Neural crest cell (in vitro differentiated cells): ENCODE measurements at regions not wholly inside any gene's neighbourhood (a gene's known extent, or its start where the extent isn't known, plus 50 kb on each side); places are given as distances from the start of the nearest gene placed in this dataset.

Experiments used
- DNase-seq: peaks from one replicate; pipeline ENCODE4 v3.0.0; 2021; ENCODE audit warnings: low read depth, mixed read lengths, low spot score
- H3K27ac Mint-ChIP-seq: one replicate; pipeline ENCODE4 v1.8.0; 2021; ENCODE audit warnings: mild to moderate bottlenecking, mixed read lengths; ENCODE audit not compliant: unreplicated experiment
- H3K27me3 Mint-ChIP-seq: 2 replicates; pipeline ENCODE4 v1.8.0; 2021; ENCODE audit warnings: low read depth, mild to moderate bottlenecking, mixed read lengths
- H3K36me3 Mint-ChIP-seq: 2 replicates; pipeline ENCODE4 v1.8.0; 2021; ENCODE audit warnings: low read depth, mild to moderate bottlenecking, mixed read lengths
- H3K4me1 Mint-ChIP-seq: 2 replicates; pipeline ENCODE4 v1.8.0; 2021; ENCODE audit warnings: mixed read lengths
- H3K4me3 Mint-ChIP-seq: one replicate; pipeline ENCODE4 v1.8.0; 2021; ENCODE audit warnings: mild to moderate bottlenecking, mixed read lengths
- H3K9me3 Mint-ChIP-seq: 2 replicates; pipeline ENCODE4 v1.8.0; 2021; ENCODE audit warnings: mixed read lengths
- TF ChIP-seq, protein P1 (sequence below): fragments of 200-600 bp; sonication (generic); conservative IDR thresholded peaks from 2 replicates; pipeline ENCODE4 v1.5.0; 2021; ENCODE audit warnings: antibody characterized with exemption, mild to moderate bottlenecking

DNA sequence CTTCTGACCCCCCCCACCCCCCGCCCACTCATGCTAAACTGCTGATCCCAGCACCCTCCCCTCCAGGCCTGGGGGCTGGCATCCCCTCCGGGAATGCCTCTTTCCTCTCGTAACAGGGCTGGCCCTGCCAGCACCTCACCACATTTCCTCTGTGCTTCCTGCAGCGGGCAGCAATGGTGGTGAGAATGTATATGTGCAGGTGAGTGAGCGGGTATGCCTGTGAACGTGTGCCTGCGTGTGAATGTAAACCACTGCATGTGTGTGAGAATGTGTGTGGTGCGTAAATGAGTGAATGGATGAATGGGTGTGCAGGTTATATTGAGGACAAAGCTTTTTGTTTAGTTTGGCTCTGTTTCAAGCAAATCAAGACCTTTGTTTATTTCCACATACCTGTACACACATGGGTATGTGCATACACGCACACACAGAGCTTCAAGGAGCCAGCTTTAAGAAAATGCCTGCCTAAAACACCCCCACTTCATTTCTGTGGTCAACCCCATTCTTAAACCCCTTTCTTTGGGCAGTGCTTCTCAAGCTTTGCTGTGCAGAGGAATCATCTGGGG lies 95.7 kb upstream of the SHB start:
- H3K9me3 Mint-ChIP-seq = peaks cover 2% of the 10 kb centered on the region
- peaks cover 15% of the 10 kb centered on the region for H3K4me1 Mint-ChIP-seq
- no peak overlapping the region for H3K4me3 Mint-ChIP-seq
- TF ChIP-seq, protein P1, sequence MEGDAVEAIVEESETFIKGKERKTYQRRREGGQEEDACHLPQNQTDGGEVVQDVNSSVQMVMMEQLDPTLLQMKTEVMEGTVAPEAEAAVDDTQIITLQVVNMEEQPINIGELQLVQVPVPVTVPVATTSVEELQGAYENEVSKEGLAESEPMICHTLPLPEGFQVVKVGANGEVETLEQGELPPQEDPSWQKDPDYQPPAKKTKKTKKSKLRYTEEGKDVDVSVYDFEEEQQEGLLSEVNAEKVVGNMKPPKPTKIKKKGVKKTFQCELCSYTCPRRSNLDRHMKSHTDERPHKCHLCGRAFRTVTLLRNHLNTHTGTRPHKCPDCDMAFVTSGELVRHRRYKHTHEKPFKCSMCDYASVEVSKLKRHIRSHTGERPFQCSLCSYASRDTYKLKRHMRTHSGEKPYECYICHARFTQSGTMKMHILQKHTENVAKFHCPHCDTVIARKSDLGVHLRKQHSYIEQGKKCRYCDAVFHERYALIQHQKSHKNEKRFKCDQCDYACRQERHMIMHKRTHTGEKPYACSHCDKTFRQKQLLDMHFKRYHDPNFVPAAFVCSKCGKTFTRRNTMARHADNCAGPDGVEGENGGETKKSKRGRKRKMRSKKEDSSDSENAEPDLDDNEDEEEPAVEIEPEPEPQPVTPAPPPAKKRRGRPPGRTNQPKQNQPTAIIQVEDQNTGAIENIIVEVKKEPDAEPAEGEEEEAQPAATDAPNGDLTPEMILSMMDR = no peak
- H3K36me3 Mint-ChIP-seq = no peaks in the 10 kb centered on the region
- no peaks in the 10 kb centered on the region for H3K27me3 Mint-ChIP-seq
- H3K27ac Mint-ChIP-seq = no peak overlapping the region
- no peak for DNase-seq

DNA sequence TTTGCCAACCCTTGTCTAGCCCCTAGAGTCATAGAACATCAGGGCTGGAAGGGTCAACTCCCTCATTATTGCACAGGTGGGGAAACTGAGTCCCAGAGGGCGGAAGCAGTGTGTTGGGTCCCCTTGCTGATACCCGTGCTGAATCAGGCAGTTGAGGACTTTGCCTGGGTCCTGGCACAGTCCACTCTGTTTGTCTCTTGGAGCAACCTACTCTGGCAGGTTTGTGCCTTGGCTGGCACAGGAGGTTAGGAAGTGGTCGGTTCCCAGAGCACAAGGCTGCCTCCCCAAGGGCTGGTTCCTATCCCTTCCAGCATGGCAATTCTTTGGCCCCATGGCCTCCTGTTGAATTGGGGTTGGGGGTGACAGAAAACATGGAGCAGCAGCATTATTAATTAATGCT lies 94.5 kb upstream of the SHB start:
- H3K4me1 Mint-ChIP-seq = peaks cover 15% of the 10 kb centered on the region
- H3K9me3 Mint-ChIP-seq = no peaks in the 10 kb centered on the region
- TF ChIP-seq, protein P1 = no peak
- H3K4me3 Mint-ChIP-seq = no peak overlapping the region
- DNase-seq = no peak
- no peaks in the 10 kb centered on the region for H3K36me3 Mint-ChIP-seq
- H3K27me3 Mint-ChIP-seq = no peaks in the 10 kb centered on the region
- no peak overlapping the region for H3K27ac Mint-ChIP-seq

DNA sequence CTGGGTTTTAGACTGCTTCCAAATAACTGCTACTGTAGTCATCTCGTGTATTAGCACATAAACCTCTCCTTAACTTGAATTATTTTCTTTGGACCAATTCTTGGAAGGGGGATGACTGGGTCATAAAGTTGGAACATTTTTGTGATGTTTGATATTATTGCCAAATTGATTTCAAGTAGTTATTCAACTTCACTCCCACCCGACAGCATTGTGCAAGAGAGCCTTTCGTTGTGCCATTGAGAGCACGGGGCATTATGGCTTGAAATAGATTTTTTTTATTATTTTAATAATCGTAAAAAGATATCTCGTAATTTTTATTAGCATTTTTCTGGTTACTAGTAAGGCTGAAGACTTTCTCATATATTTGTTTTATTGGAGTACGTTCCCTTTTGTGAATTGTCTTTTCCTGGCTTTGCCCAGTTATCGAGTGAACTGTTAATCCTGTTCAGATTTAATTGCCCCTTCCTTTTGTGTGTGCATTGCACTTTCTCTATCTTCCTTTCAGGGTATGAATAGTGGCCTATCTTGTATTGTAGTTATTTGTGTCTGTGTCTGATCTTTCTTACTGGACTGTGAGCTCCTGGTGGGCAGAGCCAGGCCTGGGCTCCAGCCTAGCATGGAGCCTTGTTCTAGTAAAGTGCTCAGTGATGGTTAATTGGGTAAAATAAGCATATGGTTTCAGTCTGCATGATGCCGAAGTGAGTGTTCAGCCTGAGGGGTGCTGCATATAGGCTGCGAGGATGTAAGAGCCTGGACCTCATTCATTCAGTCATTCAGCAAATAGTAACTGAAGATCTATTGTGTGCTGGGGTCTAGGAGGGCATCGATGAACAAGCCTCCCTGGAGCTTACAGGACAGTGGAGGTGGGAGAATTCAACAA lies 93.5 kb upstream of the SHB start:
- no peak for DNase-seq
- TF ChIP-seq, protein P1 = no peak
- no peaks in the 10 kb centered on the region for H3K36me3 Mint-ChIP-seq
- H3K27ac Mint-ChIP-seq = peak overlapping the region; percentile 66
- H3K4me3 Mint-ChIP-seq = no peak overlapping the region
- H3K9me3 Mint-ChIP-seq = no peaks in the 10 kb centered on the region
- H3K4me1 Mint-ChIP-seq = peaks cover 15% of the 10 kb centered on the region
- H3K27me3 Mint-ChIP-seq = no peaks in the 10 kb centered on the region

DNA sequence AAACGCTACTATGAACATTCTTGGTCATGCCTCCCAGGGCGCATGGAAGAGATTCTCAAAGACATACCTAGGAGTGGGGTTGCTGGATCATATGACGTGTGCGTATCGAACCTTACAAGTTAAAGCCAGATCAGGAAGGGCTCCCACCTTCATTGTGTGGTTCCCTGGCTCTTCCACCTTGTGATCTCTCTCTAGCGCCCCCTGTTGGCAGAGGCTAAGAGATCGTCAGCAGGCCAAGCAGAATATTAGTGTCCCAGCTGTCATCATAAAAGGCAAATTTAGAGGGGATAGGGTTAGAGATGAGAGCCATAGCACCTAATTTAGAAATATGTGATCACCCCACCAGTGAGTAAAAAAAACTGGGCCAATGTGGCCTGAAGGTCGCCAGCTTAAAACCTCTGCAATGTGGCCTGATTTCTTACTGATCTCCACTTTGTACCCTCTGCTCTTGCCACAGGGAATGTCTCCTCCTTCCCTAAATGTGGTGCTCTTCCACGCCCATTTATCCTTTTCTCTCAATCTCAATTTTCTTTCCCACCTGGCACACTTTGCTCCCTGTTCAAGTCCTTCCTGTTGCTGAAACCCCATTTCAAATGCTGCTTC lies 91.7 kb upstream of the SHB start:
- TF ChIP-seq, protein P1 = peak; percentile 84
- H3K9me3 Mint-ChIP-seq = no peaks in the 10 kb centered on the region
- no peaks in the 10 kb centered on the region for H3K27me3 Mint-ChIP-seq
- H3K27ac Mint-ChIP-seq = no peak overlapping the region
- peaks cover 15% of the 10 kb centered on the region for H3K4me1 Mint-ChIP-seq
- no peak overlapping the region for H3K4me3 Mint-ChIP-seq
- H3K36me3 Mint-ChIP-seq = no peaks in the 10 kb centered on the region
- DNase-seq = peak; percentile 79

DNA sequence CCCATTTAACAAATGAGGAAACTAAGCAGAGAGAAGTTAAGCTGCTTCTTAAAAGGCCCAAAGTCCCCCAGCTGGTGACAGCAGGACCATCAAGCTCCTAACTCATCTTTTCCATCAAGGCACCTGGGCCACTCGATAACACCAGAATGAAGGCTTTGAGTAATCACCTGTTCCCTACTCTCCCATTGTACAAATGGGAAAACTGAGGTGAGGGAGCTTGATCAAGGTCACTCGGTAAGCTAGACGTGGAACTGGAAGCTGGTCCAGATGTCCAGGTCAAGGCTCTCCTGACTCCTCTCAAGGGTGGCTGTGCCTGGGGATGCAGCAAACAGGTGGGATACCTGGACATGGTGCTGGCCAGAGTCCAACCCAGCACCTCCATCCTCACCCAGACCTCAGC lies 90.6 kb upstream of the SHB start:
- Mint-ChIP-seq H3K9me3 (no peaks in the 10 kb centered on the region), H3K27me3 (no peaks in the 10 kb centered on the region)

More for the DNA sequence above, 90.6 kb upstream of the SHB start:
- TF ChIP-seq, protein P1 = no peak
- H3K4me1 Mint-ChIP-seq = peaks cover 21% of the 10 kb centered on the region
- no peak for DNase-seq
- no peak overlapping the region for H3K4me3 Mint-ChIP-seq
- H3K36me3 Mint-ChIP-seq = no peaks in the 10 kb centered on the region
- H3K27ac Mint-ChIP-seq = no peak overlapping the region
